Adrenal gland (tissue), 9 donors: ENCODE measurements at regions not wholly inside any gene's neighbourhood (a gene's known extent, or its start where the extent isn't known, plus 50 kb on each side); places are given as distances from the start of the nearest gene placed in this dataset.
"Not testable (repeated sequence)": the region's sequence is repeated elsewhere in the genome, so short reads cannot be mapped to it uniquely, and the experiment has no call there.

ENCODE experiments used
- DNase-seq, 7 donors: peaks; one replicate each; pipeline ENCODE4 v3.0.0-alpha.2; 2019 to 2020
- H3K27ac ChIP-seq, 5 donors: fragments of 200-600 bp; sonication (generic) in 4 of 5; 1 replicate in 3 of 5; 2 replicates in 2 of 5; pipeline versions ENCODE4 v1.5.1 to v1.8.0; 2016 to 2020; ENCODE audit warnings: mild to moderate bottlenecking in 1 of 5
- H3K27me3 ChIP-seq: fragments of 200-600 bp; 2 replicates; pipeline ENCODE4 v1.8.0; 2021
- H3K36me3 ChIP-seq, 2 donors: fragments of 200-600 bp; replicated peaks in 1 of 2; 1 replicate in 1 of 2; 2 replicates in 1 of 2; pipeline versions ENCODE4 v1.5.1 to v1.8.0; 2018 to 2022
- H3K4me1 ChIP-seq, 2 donors: fragments of 200-600 bp; replicated peaks in 1 of 2; 1 replicate in 1 of 2; 2 replicates in 1 of 2; pipeline versions ENCODE4 v1.5.1 to v1.8.0; 2018 to 2021
- H3K4me3 ChIP-seq, 4 donors: fragments of 200-600 bp; sonication (generic) in 3 of 4; one replicate each; pipeline ENCODE4 v1.5.1; 2016 to 2018
- H3K9me3 ChIP-seq, 3 donors: fragments of 200-600 bp; sonication (generic) in 1 of 3; replicated peaks in 1 of 3; 1 replicate in 2 of 3; 2 replicates in 1 of 3; pipeline versions ENCODE4 v1.5.1 to v1.8.0; 2016 to 2021
- POLR2A ChIP-seq, 2 donors: fragments of 450-650 bp; IDR thresholded peaks; one replicate each; pipeline ENCODE4 v1.6.1; 2017; ENCODE audit warnings: antibody characterized with exemption in 2 of 2, mild to moderate bottlenecking in 2 of 2, moderate library complexity in 1 of 2
- WGBS, 4 donors: extraction: QIAGEN DNeasy Blood & Tissue Kit in 2 of 4; methylation state at CpG; one replicate each; pipeline versions ENCODE4 v1.1.5 to v1.1.7; 2013 to 2017; 5-methylcytosine and 5-hydroxymethylcytosine counted together
- intact Hi-C, 2 donors: fragments of 100-400 bp; cut with DNase I; formaldehyde crosslinking; loops; one replicate each; pipeline versions ENCODE4 v1.14.1 to v1.15.0; 2022 to 2023
- TF ChIP-seq, protein P1 (sequence below), 6 experiments: fragments of 450-650 bp in 4 of 6; fragments of 200-600 bp in 2 of 6; sonication (generic) in 1 of 6; IDR thresholded peaks; 1 replicate in 5 of 6; 2 replicates in 1 of 6; pipeline versions ENCODE4 v1.5.1 to v1.8.0; 2016 to 2021; ENCODE audit warnings: antibody characterized with exemption in 6 of 6, mild to moderate bottlenecking in 2 of 6, moderate library complexity in 1 of 6
- donor health status: healthy with polysubstance abuse.
- donor health status: Bipolar disorder and iron deficiency.
- donor health status: DM: yes; HTN: yes; CAD: no.
- donor health status: DM: no; HTN: no; CAD: no.
- donor health status: DM: no; HTN: no; CAD: no.

DNA sequence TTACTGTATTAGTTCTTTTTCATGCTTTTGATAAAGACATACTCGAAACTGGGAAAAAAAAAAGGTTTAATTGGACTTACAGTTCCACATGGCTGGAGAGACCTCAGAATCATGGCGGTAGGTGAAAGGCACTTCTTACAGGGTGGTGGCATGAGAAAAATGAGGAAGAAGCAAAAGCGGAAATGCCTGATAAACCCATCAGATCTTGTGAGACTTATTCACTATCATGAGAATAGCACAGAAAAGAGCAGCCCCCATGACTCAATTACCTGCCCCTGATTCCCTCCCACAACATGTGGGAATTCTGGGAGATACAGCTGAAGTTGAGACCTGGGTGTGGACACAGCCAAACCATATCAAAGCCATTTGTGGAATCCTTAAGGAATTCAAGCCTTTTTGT lies 1238.9 kb downstream of the ADGRL3 start:
- no peak overlapping the region for H3K27ac ChIP-seq
- intact Hi-C loops, result no loop called here
- H3K36me3 ChIP-seq, result no peaks in the 10 kb centered on the region
- no peak for TF ChIP-seq POLR2A (IDR thresholded peaks at IDR 0.05)
- TF ChIP-seq, protein P1, sequence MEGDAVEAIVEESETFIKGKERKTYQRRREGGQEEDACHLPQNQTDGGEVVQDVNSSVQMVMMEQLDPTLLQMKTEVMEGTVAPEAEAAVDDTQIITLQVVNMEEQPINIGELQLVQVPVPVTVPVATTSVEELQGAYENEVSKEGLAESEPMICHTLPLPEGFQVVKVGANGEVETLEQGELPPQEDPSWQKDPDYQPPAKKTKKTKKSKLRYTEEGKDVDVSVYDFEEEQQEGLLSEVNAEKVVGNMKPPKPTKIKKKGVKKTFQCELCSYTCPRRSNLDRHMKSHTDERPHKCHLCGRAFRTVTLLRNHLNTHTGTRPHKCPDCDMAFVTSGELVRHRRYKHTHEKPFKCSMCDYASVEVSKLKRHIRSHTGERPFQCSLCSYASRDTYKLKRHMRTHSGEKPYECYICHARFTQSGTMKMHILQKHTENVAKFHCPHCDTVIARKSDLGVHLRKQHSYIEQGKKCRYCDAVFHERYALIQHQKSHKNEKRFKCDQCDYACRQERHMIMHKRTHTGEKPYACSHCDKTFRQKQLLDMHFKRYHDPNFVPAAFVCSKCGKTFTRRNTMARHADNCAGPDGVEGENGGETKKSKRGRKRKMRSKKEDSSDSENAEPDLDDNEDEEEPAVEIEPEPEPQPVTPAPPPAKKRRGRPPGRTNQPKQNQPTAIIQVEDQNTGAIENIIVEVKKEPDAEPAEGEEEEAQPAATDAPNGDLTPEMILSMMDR (IDR thresholded peaks at IDR 0.05), result no peak
- no peaks in the 10 kb centered on the region for H3K4me1 ChIP-seq
- no peaks in the 10 kb centered on the region for H3K27me3 ChIP-seq
- H3K9me3 ChIP-seq, result no peaks in the 10 kb centered on the region
- no peak for DNase-seq
- H3K4me3 ChIP-seq, result no peak overlapping the region
- WGBS, 4 donors, result 62 to 77% (median 68%) methylated on average over 3 of the region's 3 CpGs

DNA sequence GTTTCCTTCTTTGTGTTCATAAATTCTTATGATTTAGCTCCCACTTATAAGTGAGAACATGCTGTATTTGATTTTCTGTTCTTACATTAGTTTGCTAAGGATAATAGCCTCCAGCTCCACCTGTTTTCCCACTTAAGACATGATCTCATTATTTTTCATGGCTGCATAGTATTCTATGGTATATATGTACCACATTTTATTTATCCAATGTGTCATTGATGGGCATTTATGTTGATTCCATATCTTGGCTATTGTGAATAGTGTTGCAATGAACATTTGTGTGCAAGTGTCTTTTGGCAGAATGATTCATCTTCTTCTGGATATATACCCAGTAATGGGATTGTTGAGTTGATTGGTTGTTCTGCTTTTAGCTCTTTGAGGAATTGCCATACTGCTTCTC lies 1234.8 kb downstream of the ADGRL3 start:
- H3K4me3 ChIP-seq, result no peak overlapping the region
- DNase-seq, result no peak
- H3K36me3 ChIP-seq, result no peaks in the 10 kb centered on the region
- no peaks in the 10 kb centered on the region for H3K9me3 ChIP-seq
- no peaks in the 10 kb centered on the region for H3K4me1 ChIP-seq
- intact Hi-C loops, result no loop called here
- H3K27ac ChIP-seq, result no peak overlapping the region
- TF ChIP-seq, protein P1 (IDR thresholded peaks at IDR 0.05), result no peak
- no peak for TF ChIP-seq POLR2A (IDR thresholded peaks at IDR 0.05)
- H3K27me3 ChIP-seq, result no peaks in the 10 kb centered on the region

DNA sequence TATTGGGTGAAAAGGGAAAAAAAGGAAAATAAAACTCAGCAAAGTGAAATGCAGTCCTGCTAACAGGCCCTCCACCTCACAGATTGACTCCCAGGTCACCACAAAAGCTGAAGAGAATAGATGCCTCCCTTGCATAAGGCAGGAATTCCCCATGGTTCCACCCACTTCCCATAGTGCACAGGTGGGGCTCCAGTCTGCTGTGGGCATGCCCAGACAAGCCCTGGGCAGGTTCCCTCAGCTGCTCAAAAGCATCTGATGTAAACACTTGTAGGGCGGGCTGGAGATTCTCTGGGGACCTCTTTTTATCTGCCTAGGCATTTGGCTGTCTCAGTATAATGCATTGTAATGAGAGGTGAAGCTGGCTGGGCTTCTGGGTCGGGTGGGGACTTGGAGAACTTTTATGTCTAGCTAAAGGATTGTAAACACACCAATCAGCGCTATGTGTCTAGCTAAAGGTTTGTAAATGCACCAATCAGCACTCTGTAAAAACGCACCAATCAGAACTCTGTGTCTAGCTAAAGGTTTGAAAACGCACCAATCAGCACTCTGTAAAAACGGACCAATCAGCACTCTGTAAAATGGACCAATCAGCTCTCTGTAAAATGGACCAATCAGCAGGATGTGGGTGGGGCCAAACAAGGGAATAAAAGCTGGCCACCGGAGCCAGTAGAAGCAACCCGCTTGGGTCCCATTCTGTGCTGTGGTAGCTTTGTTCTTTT lies 1231.5 kb downstream of the ADGRL3 start:
- H3K36me3 ChIP-seq, intact Hi-C loops, H3K27me3 ChIP-seq, H3K4me1 ChIP-seq, DNase-seq, H3K4me3 ChIP-seq, H3K9me3 ChIP-seq, H3K27ac ChIP-seq: not testable (repeated sequence)
- 80 to 92% (median 86%) methylated on average over 8 of the region's 8 CpGs for WGBS, 4 donors

DNA sequence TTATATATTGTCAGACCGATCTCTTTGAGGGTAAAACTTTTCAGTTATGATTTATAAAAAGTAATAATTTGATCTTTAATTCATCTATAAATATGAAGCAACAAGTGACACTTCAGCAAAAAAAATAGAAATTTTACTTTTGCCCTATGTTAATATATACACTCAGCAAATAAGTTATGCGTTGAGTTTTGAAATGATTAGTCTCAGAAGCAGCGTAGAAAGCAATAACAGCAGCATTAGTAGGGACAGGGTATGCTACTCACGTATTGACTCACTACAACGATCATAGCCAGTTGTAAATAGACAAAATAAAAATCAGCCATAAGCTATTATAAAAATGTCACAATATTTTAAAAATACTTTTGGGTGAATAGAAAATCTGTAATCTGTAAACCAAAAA lies 1229.2 kb downstream of the ADGRL3 start:
- Histone ChIP-seq H3K27ac (no peak overlapping the region), H3K36me3 (no peaks in the 10 kb centered on the region), H3K4me1 (no peaks in the 10 kb centered on the region), H3K9me3 (no peaks in the 10 kb centered on the region), H3K27me3 (no peaks in the 10 kb centered on the region), H3K4me3 (no peak overlapping the region)
- TF ChIP-seq, protein P1 (IDR thresholded peaks at IDR 0.05), result no peak
- no peak for TF ChIP-seq POLR2A (IDR thresholded peaks at IDR 0.05)
- no peak for DNase-seq
- WGBS, 4 donors, result 73 to 86% (median 79%) methylated on average over 5 of the region's 5 CpGs
- intact Hi-C loops, result no loop called here

DNA sequence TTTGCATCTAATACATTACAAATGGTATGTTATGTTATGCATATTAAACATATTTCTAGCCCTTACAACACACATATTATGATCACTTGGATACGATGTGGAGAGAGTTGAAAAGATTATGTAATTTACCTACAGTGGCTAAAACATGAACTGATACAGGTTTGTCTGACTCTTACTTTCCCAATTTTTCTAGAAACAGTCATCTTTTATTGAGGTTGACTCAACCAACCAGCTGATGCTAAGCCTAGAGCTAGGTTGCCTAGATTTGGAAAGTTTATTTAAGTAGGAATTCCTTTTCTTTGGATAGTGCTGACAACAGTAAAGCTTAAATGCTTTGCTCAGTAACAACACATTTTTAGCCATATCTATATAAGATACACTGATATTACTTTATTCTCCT lies 1215.1 kb downstream of the ADGRL3 start:
- WGBS, 4 donors, result 72 to 91% (median 76%) methylated on average over 1 of the region's 1 CpG
- intact Hi-C loops, result no loop called here

More for the DNA sequence above, 1215.1 kb downstream of the ADGRL3 start:
- Histone ChIP-seq H3K27me3 (no peaks in the 10 kb centered on the region), H3K36me3 (no peaks in the 10 kb centered on the region), H3K4me1 (no peaks in the 10 kb centered on the region), H3K4me3 (no peak overlapping the region), H3K27ac (no peak overlapping the region), H3K9me3 (peaks cover 0 to 5% (median 0%) of the 10 kb centered on the region in 3 donors)
- TF ChIP-seq, protein P1 (IDR thresholded peaks at IDR 0.05), result no peak
- no peak for TF ChIP-seq POLR2A (IDR thresholded peaks at IDR 0.05)
- DNase-seq, result no peak
